Colonic mucosa (tissue), 4 donors: ENCODE measurements at regions not wholly inside any gene's neighbourhood (a gene's known extent, or its start where the extent isn't known, plus 50 kb on each side); places are given as distances from the start of the nearest gene placed in this dataset.

Experiments used
- DNase-seq: peaks from one replicate; pipeline ENCODE4 v3.0.0-alpha.2; 2020
- H3K27ac ChIP-seq: fragments of 200-600 bp; one replicate; pipeline ENCODE4 v1.8.0; 2021
- H3K27me3 ChIP-seq: fragments of 200-600 bp; one replicate; pipeline ENCODE4 v1.8.0; 2021
- H3K36me3 ChIP-seq: fragments of 200-600 bp; one replicate; pipeline ENCODE4 v1.8.0; 2021
- H3K4me1 ChIP-seq: fragments of 200-600 bp; one replicate; pipeline ENCODE4 v1.8.0; 2021; ENCODE audit warnings: mild to moderate bottlenecking
- H3K4me3 ChIP-seq: fragments of 200-600 bp; one replicate; pipeline ENCODE4 v1.8.0; 2021
- H3K9ac ChIP-seq, 2 donors: one replicate each; pipeline ENCODE4 v1.7.0; 2013; ENCODE audit warnings: control low read depth in 2 of 2, low read depth in 2 of 2, low read length in 2 of 2
- H3K9me3 ChIP-seq: fragments of 200-600 bp; one replicate; pipeline ENCODE4 v1.8.0; 2021
- intact Hi-C: fragments of 100-400 bp; cut with DNase I; formaldehyde crosslinking; loops from one replicate; pipeline ENCODE4 v1.14.1; 2022
- TF ChIP-seq, protein P1 (sequence below): fragments of 200-600 bp; IDR thresholded peaks from one replicate; pipeline ENCODE4 v1.8.0; 2022; ENCODE audit warnings: antibody characterized with exemption, mild to moderate bottlenecking
- donor health status: healthy.
- donor health status: DM: no; HTN: no; CAD: no.
- donor health status: DM: no; HTN: no; CAD: no.

DNA sequence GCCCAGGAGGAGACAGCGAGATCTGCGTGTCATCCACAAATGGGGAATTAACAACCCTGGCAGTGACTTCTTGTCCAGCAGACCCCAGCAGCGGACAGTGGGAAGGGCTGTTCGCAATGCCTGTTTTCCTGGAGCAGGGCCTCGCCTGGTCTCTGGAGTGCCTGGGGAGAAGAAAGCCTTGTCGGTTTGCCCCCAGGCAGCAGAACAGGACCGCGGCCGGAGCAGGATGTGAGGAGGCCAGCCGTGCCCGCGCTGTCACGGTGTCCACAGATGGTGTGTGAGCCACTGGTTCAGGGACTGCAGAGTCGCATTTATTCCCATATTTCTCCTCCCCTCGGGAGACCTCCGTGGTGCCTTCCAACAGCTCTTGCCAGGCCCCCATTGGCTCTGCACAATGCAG is 68.5 kb upstream of the GSE1 start:
- Histone ChIP-seq H3K36me3 (no peaks in the 10 kb centered on the region), H3K4me1 (no peaks in the 10 kb centered on the region), H3K9me3 (no peaks in the 10 kb centered on the region), H3K4me3 (no peak overlapping the region), H3K27me3 (no peaks in the 10 kb centered on the region), H3K27ac (no peak overlapping the region), H3K9ac (no peak overlapping the region)
- TF ChIP-seq, protein P1, sequence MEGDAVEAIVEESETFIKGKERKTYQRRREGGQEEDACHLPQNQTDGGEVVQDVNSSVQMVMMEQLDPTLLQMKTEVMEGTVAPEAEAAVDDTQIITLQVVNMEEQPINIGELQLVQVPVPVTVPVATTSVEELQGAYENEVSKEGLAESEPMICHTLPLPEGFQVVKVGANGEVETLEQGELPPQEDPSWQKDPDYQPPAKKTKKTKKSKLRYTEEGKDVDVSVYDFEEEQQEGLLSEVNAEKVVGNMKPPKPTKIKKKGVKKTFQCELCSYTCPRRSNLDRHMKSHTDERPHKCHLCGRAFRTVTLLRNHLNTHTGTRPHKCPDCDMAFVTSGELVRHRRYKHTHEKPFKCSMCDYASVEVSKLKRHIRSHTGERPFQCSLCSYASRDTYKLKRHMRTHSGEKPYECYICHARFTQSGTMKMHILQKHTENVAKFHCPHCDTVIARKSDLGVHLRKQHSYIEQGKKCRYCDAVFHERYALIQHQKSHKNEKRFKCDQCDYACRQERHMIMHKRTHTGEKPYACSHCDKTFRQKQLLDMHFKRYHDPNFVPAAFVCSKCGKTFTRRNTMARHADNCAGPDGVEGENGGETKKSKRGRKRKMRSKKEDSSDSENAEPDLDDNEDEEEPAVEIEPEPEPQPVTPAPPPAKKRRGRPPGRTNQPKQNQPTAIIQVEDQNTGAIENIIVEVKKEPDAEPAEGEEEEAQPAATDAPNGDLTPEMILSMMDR = no peak
- intact Hi-C loops = no loop called here
- DNase-seq = no peak

DNA sequence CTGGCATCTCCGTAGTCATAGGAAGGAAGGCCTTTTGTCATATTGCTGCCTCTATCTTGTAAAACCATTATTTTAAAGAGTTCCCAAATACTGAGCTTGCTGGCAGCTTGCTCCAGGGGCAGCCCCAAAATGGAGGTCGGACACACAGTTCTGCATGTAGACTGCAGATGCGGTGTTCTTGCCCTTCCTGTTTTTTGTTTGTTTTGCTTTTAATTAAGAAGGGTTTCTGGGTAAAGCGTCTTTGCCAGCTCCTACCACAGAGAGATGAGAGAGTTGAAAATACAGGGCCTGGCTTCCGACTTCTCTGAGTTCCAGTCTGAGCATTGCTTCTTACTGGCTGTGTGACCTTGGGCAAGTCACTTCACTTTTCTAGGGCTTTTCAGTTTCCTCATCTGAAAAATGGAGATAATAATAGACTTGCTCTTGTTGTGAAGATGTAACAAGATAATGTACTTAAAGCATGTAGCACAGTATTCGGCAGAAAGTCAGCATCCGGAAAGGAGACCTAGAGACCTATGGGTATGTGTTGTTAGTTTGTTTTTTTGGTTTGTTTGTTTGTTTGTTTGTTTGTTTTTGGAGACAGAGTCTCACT is 67.8 kb upstream of the GSE1 start:
- Histone ChIP-seq H3K27ac (no peak overlapping the region), H3K9me3 (no peaks in the 10 kb centered on the region), H3K36me3 (no peaks in the 10 kb centered on the region), H3K27me3 (no peaks in the 10 kb centered on the region), H3K9ac (no peak overlapping the region), H3K4me3 (no peak overlapping the region), H3K4me1 (no peaks in the 10 kb centered on the region)
- no peak for DNase-seq
- intact Hi-C loops = no loop called here
- TF ChIP-seq, protein P1 = no peak

DNA sequence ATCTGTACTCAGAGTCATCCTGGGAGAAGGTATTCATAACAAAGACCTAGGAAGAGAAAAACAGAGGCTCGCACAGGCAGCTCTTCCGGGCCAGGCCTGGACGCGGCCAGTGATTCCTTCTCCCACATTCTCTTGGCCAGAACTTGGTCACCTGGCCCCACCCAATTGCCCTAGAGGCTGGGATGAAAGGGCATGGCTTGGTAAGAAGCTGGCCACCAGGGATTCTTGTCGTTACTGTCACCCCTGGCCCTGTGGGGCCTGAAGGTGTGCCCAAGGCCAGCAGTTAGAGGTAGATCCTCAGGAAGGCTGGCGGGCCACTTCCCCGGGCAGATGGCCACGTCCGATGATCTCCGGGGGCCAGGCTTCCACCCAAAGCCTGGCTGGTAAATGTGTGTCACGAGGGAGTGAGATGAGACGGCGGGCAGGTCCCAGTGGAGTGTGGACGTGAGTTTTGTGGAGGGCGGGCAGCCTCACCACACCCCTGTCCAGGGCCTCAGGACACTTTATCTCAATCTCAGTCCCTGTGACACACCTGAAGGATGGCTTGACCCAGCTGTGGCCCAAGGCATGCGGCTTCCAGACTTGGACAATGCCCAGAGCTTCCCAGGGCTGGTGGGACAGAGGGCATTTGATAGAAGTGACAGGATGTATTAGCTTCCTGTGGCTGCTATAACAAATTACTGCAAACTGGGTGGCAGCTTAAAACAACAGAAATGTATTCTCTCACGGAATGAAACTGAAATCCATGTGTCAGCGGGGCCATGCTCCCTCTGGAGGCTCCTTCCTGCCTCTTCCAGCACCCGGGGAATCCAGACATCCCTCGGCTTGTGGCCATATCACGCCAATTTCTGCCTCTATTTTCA is 66.3 kb upstream of the GSE1 start:
- no peak overlapping the region for H3K9ac ChIP-seq
- no peak overlapping the region for H3K27ac ChIP-seq
- H3K9me3 ChIP-seq = no peaks in the 10 kb centered on the region
- TF ChIP-seq, protein P1 = no peak
- no peaks in the 10 kb centered on the region for H3K36me3 ChIP-seq
- no peaks in the 10 kb centered on the region for H3K4me1 ChIP-seq
- H3K4me3 ChIP-seq = no peak overlapping the region
- intact Hi-C loops = no loop called here
- no peak for DNase-seq
- H3K27me3 ChIP-seq = no peaks in the 10 kb centered on the region

DNA sequence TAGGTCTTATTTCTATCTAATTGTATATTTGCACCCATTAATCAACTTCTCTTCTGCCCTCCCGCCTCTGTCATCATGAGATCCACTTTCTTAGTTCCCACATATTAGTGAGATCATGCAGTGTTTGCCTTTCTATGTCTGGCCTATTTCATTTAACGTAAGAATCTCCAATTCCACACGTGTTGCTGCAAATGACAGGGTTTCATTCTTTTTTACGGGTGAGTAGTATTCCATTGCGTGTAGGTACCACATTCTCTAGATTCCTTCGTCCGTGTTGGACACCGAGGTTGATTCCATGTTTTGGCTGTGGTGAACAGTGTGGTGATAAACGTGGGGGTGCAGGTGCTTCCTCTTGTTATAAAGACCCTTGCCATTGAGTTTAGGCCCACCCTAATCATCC is 64.7 kb upstream of the GSE1 start:
- Histone ChIP-seq H3K9me3 (no peaks in the 10 kb centered on the region), H3K36me3 (no peaks in the 10 kb centered on the region), H3K27me3 (no peaks in the 10 kb centered on the region), H3K4me3 (no peak overlapping the region), H3K27ac (no peak overlapping the region), H3K9ac (no peak overlapping the region), H3K4me1 (no peaks in the 10 kb centered on the region)
- TF ChIP-seq, protein P1 = no peak
- intact Hi-C loops = no loop called here
- DNase-seq = no peak

DNA sequence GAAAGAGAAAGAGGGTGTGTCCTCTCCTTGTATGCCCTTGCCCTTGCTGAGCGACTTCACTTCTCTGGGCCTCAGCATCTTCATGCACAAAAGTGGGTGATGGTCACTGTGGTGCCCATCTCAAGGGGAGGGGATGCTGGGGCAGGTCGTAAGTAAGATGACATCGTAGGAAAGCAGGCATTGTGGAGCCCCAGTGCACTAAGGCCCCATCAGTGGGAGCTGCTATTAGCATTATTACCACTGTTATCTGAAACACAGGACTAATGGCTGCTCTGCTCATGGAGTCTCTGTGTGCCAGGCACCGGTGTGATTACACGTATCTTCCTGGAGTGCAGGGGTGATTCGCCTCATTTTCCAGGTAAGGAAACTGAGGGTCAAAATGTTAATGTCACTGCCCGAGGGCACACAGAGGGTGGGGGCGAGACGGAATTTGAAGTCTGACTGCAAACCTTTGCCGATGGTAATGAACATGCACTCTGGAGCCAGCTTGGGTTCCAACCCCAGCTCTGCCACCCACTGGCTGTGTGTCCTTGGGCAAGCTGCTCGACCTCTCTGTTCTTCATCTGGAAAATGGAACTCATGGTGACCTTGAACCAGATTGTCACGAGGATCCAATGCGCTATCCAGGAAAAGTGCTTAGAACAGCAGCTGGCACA is 63.2 kb upstream of the GSE1 start:
- Histone ChIP-seq H3K27ac (no peak overlapping the region), H3K9me3 (no peaks in the 10 kb centered on the region), H3K27me3 (no peaks in the 10 kb centered on the region), H3K4me1 (no peaks in the 10 kb centered on the region), H3K9ac (no peak overlapping the region), H3K36me3 (no peaks in the 10 kb centered on the region), H3K4me3 (no peak overlapping the region)
- no peak for DNase-seq
- TF ChIP-seq, protein P1 = no peak
- intact Hi-C loops = loop anchor here (10.0 kb wide), 1 partner anchor 125 kb away; no protein-coding TSS in a partner anchor
